GM12878 (cell line): ENCODE measurements at regions not wholly inside any gene's neighbourhood (a gene's known extent, or its start where the extent isn't known, plus 50 kb on each side); places are given as distances from the start of the nearest gene placed in this dataset.

Experiments used
- ATAC-seq: fragments of 200-7000 bp; cut with Tn5 transposase; 3 replicates; pipeline ENCODE4 v1.9.1; 2020; ENCODE audit warnings: mild to moderate bottlenecking, moderate library complexity
- BruUV-seq: library from RNA; stranded (reverse); fragments of 400-500 nt; replicated peaks from 2 replicates; lab custom pipeline; 2021; lab: Mats Ljungman, UMichigan
- CTCF ChIA-PET: fragments of 300-600 bp; sonication (Branson Sonifier 250); formaldehyde crosslinking; extraction: SDS; loops from one replicate; lab custom pipeline; 2021; ENCODE audit warnings: inconsistent platforms; lab: Yijun Ruan, JAX
- POLR2A ChIA-PET: fragments of 350-600 bp; formaldehyde crosslinking; extraction: SDS; loops from one replicate; lab custom pipeline; 2021; ENCODE audit warnings: inconsistent platforms; lab: Charles Lee
- RAD21 ChIA-PET: fragments of 300-600 bp; sonication (Branson Sonifier 250); formaldehyde crosslinking; loops from one replicate; lab custom pipeline; 2023; ENCODE audit warnings: antibody characterized with exemption; ENCODE audit not compliant: unreplicated experiment; lab: Charles Lee
- SMC1A ChIA-PET: fragments of 300-600 bp; sonication (Branson Sonifier 250); formaldehyde crosslinking; loops from one replicate; lab custom pipeline; 2023; ENCODE audit not compliant: unreplicated experiment, uncharacterized antibody; lab: Charles Lee
- DNase-seq: peaks from one replicate; pipeline ENCODE4 v3.0.0-alpha.2; 2011; ENCODE audit warnings: low read depth, low spot score
- FAIRE-seq: peaks from 3 replicates; lab custom pipeline; 2011; peaks lifted over from hg19 to GRCh38; lab: Jason Lieb, UNC
- H2AFZ ChIP-seq: 2 replicates; pipeline ENCODE4 v1.6.0; 2011; ENCODE audit warnings: low read depth, low read length, control low read depth; ENCODE audit not compliant: control insufficient read depth
- H3K27ac ChIP-seq: 2 replicates; pipeline ENCODE4 v1.5.1; 2011; ENCODE audit warnings: control low read depth; ENCODE audit not compliant: control insufficient read depth, insufficient read depth
- H3K27me3 ChIP-seq, 2 experiments: replicated peaks in 1 of 2; 2 replicates each; pipeline versions ENCODE4 v1.6.0 to v1.6.1; 2011; ENCODE audit warnings: low read length in 1 of 2; ENCODE audit not compliant: control insufficient read depth in 2 of 2, insufficient read depth in 2 of 2
- H3K36me3 ChIP-seq, 2 experiments: 2 replicates each; pipeline ENCODE4 v1.5.1; 2011; ENCODE audit warnings: low read length in 1 of 2; ENCODE audit not compliant: control insufficient read depth in 2 of 2, insufficient read depth in 2 of 2
- H3K4me1 ChIP-seq: 2 replicates; pipeline ENCODE4 v1.6.1; 2011; ENCODE audit warnings: mild to moderate bottlenecking, low read length, moderate library complexity, mixed read lengths; ENCODE audit not compliant: control insufficient read depth, insufficient read depth
- H3K4me2 ChIP-seq: 2 replicates; pipeline ENCODE4 v1.6.0; 2011; ENCODE audit warnings: control low read depth; ENCODE audit not compliant: control insufficient read depth, insufficient read depth
- H3K4me3 ChIP-seq: fragments of 200-600 bp; sonication (generic); 2 replicates; pipeline ENCODE4 v1.5.1; 2016
- H3K79me2 ChIP-seq: 2 replicates; pipeline ENCODE4 v1.6.0; 2011; ENCODE audit warnings: low read length; ENCODE audit not compliant: control insufficient read depth, insufficient read depth
- H3K9ac ChIP-seq: 2 replicates; pipeline ENCODE4 v1.8.0; 2011; ENCODE audit warnings: low read length, control low read depth, mixed read lengths; ENCODE audit not compliant: control insufficient read depth, insufficient read depth
- H3K9me3 ChIP-seq: replicated peaks from 3 replicates; pipeline ENCODE4 v1.5.1; 2011; ENCODE audit warnings: mild to moderate bottlenecking, low read length; ENCODE audit not compliant: control insufficient read depth, insufficient read depth
- H4K20me1 ChIP-seq: 2 replicates; pipeline ENCODE4 v1.6.0; 2011; ENCODE audit not compliant: control insufficient read depth, insufficient read depth
- HDAC6 ChIP-seq: fragments of 200-600 bp; sonication (generic); IDR thresholded peaks from one replicate; pipeline ENCODE4 v1.8.0; 2017; ENCODE audit warnings: antibody characterized with exemption; ENCODE audit not compliant: unreplicated experiment
- HSF1 ChIP-seq: fragments of 150-350 bp; IDR thresholded peaks from 2 replicates; pipeline ENCODE4 v1.6.1; 2014; ENCODE audit warnings: mild to moderate bottlenecking, low read depth, low read length
- TCF3 ChIP-seq: IDR thresholded peaks from 2 replicates; pipeline ENCODE4 v1.6.1; 2012; ENCODE audit warnings: low read depth, mild to moderate bottlenecking, low read length, borderline replicate concordance; ENCODE audit not compliant: insufficient read depth
- WGBS: methylation state at CpG from one replicate; pipeline ENCODE4 v1.1.6; 2016; ENCODE audit warnings: low lambda C conversion rate; ENCODE audit not compliant: insufficient replicate concordance, insufficient coverage; ENCODE audit errors: missing lambda C conversion rate; 5-methylcytosine and 5-hydroxymethylcytosine counted together
- in situ Hi-C: fragments of 300-500 bp; cut with MboI; formaldehyde crosslinking; loops from 9 replicates; pipeline ENCODE4 v1.14.3; 2018; ENCODE audit warnings: mixed read lengths
- intact Hi-C: fragments of 100-400 bp; cut with micrococcal nuclease; formaldehyde crosslinking; loops from one replicate; pipeline ENCODE4 v1.14.2; 2022; ENCODE audit not compliant: unreplicated experiment
- TF ChIP-seq, protein P1 (sequence below): IDR thresholded peaks from 2 replicates; pipeline ENCODE4 v1.6.1; 2011; ENCODE audit warnings: low read depth, mild to moderate bottlenecking, low read length, moderate library complexity, borderline replicate concordance; ENCODE audit errors: extremely low read depth

DNA sequence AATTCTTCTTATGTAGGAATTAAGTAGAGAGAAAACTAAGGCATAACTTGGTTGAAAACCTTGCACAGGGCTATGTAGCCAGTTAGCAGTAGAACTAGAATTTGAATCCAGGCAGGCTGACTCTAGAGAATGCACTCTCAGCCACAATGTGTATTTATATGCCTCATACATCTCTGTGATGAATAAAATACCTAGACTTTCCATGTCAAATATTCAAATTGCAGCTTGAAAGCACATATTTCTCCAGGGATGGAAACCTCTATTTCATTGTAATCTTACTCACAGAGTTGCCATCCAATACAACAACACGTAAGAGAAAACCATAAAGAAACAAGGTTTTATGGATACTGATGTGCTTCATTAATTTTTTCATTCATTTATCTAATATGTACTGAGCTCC, 256.0 kb upstream of the FLRT2 start (continued):
- TF ChIP-seq, protein P1, sequence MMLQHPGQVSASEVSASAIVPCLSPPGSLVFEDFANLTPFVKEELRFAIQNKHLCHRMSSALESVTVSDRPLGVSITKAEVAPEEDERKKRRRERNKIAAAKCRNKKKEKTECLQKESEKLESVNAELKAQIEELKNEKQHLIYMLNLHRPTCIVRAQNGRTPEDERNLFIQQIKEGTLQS, result no peak
- no peak for TF ChIP-seq HSF1

DNA sequence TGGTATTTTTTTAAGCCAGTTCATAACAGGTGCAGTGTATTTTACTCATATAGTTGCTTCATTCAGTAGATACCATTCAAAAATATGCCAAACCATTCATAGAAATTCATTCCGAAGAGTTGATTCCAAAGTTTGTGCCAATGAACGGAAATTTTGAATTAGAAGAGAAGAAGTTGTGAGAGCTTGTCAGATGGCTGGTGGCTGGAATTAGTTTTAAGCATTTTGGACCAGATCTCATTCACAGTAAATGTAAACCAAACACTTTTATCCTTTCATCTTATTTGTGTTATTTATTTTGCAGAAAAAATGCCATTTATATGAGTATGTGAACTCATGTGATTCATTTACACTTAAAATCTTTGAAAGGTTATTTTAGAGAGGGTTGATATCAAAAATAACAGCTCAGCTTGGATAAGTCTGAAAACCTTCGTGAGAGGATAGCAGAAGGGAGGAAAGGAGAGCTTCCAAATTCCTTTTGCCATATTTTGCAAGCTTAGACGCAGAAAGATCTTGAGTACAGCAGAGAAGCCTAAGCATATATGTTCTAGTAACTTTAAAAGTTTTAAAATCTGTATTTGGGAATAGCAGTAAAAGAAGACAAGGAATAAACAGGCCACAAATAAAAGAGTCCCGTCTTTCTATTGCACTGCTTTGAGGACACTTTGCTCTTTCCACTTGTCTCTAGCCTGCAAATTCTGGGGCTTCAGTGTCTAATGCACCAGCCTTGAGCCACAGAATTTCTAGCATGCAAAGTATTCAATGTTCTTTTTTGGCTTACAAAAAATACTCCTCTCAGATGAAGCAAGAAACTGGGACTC, 253.6 kb upstream of the FLRT2 start:
- Histone ChIP-seq H3K9ac (no peak overlapping the region), H4K20me1 (no peaks in the 10 kb centered on the region), H3K27me3 (no peaks in the 10 kb centered on the region), H3K27ac (no peak overlapping the region), H3K4me1 (no peaks in the 10 kb centered on the region), H3K79me2 (no peaks in the 10 kb centered on the region), H2AFZ (no peak overlapping the region), H3K36me3 (no peaks in the 10 kb centered on the region), H3K4me2 (no peak overlapping the region), H3K9me3 (no peaks in the 10 kb centered on the region), H3K4me3 (no peak overlapping the region)
- TF ChIP-seq HDAC6, result no peak
- TF ChIP-seq TCF3, result no peak
- ATAC-seq (no peak), DNase-seq (no peak), FAIRE-seq (no peak)
- ChIA-PET POLR2A (no interaction called here), CTCF (no interaction called here), RAD21 (no interaction called here), SMC1A (interaction anchor here (0.6 kb wide), 1 partner anchor 20 kb away, joined by 3 read pairs; no protein-coding TSS in a partner anchor)
- in situ Hi-C loops, result no loop called here
- BruUV-seq, result no TSS peak
- WGBS, result 19% methylated on average over 5 of the region's 5 CpGs
- intact Hi-C loops, result no loop called here
